ENCODE measurements at regions not wholly inside any gene's neighbourhood (a gene's known extent, or its start where the extent isn't known, plus 50 kb on each side); places are given as distances from the start of the nearest gene placed in this dataset.
"Not testable (repeated sequence)": the region's sequence is repeated elsewhere in the genome, so short reads cannot be mapped to it uniquely, and the experiment has no call there.

GRCh38 chr5:52015760-52016159 lies 632.5 kb downstream of the ISL1 start:
- no peak for DNase-seq (ENCODE audit: low spot score)

GRCh38 chr5:52017567-52017966 lies 634.3 kb downstream of the ISL1 start:
- DNase-seq (ENCODE audit: low spot score), result no peak

GRCh38 chr5:52024359-52024758 lies 641.1 kb downstream of the ISL1 start:
- peak; percentile 5 for DNase-seq (ENCODE audit: low spot score)

- DNase-seq (ENCODE audit: low spot score), result not testable (repeated sequence)
Observed at GRCh38 chr5:52029836-52030235, 646.6 kb downstream of the ISL1 start.

GRCh38 chr5:52041842-52042241 lies 658.6 kb downstream of the ISL1 start:
- DNase-seq (ENCODE audit: low spot score), result no peak

- no peak for DNase-seq (ENCODE audit: low spot score)
Observed at GRCh38 chr5:52043137-52043536, 659.9 kb downstream of the ISL1 start.

- no peak for DNase-seq (ENCODE audit: low spot score)
Observed at GRCh38 chr5:52043543-52043942, 660.3 kb downstream of the ISL1 start.

- DNase-seq (ENCODE audit: low spot score), result no peak
Observed at GRCh38 chr5:52051759-52052158, 668.5 kb downstream of the ISL1 start.

- DNase-seq (ENCODE audit: low spot score), result no peak
Observed at GRCh38 chr5:52063186-52063585, 679.9 kb downstream of the ISL1 start.

- DNase-seq (ENCODE audit: low spot score), result no peak
Observed at GRCh38 chr5:52065182-52065581, 681.9 kb downstream of the ISL1 start.

- no peak for DNase-seq (ENCODE audit: low spot score)
Observed at GRCh38 chr5:52069997-52070396, 686.7 kb downstream of the ISL1 start.

- no peak for DNase-seq (ENCODE audit: low spot score)
Observed at GRCh38 chr5:52073993-52074689, 690.9 kb downstream of the ISL1 start.

- no peak for DNase-seq (ENCODE audit: low spot score)
Observed at GRCh38 chr5:52077941-52078815, 694.9 kb downstream of the ISL1 start.

- DNase-seq (ENCODE audit: low spot score), result not testable (repeated sequence)
Observed at GRCh38 chr5:52102311-52102710, 685.4 kb upstream of the ITGA1 start.

GRCh38 chr5:52107210-52107905 lies 680.4 kb upstream of the ITGA1 start:
- DNase-seq (ENCODE audit: low spot score), result no peak

- no peak for DNase-seq (ENCODE audit: low spot score)
Observed at GRCh38 chr5:52119768-52120167, 667.9 kb upstream of the ITGA1 start.

- DNase-seq (ENCODE audit: low spot score), result no peak
Observed at GRCh38 chr5:52132053-52132452, 655.7 kb upstream of the ITGA1 start.

- no peak for DNase-seq (ENCODE audit: low spot score)
Observed at GRCh38 chr5:52134013-52134650, 653.6 kb upstream of the ITGA1 start.

GRCh38 chr5:52139888-52140615 lies 647.7 kb upstream of the ITGA1 start:
- DNase-seq (ENCODE audit: low spot score), result no peak

- DNase-seq (ENCODE audit: low spot score), result no peak
Observed at GRCh38 chr5:52148679-52149078, 639.0 kb upstream of the ITGA1 start.

- no peak for DNase-seq (ENCODE audit: low spot score)
Observed at GRCh38 chr5:52150501-52150900, 637.2 kb upstream of the ITGA1 start.

- not testable (repeated sequence) for DNase-seq (ENCODE audit: low spot score)
Observed at GRCh38 chr5:52156809-52157208, 630.9 kb upstream of the ITGA1 start.
